HepG2 (cell line): ENCODE measurements at regions not wholly inside any gene's neighbourhood (a gene's known extent, or its start where the extent isn't known, plus 50 kb on each side); places are given as distances from the start of the nearest gene placed in this dataset.
A peak's percentile ranks its signal among the peaks of the same experiment; 100 is the strongest.

Experiments used
- DPF2 ChIP-seq: sonication (generic); formaldehyde crosslinking; IDR thresholded peaks from 2 replicates; pipeline ENCODE4 v1.4.0; 2020; ENCODE audit warnings: mild to moderate bottlenecking, low read depth, missing genetic modification reagents, borderline replicate concordance
- ELF1 ChIP-seq: sonication (generic); formaldehyde crosslinking; IDR thresholded peaks from 2 replicates; pipeline ENCODE4 v1.4.0; 2020; ENCODE audit warnings: missing genetic modification reagents
- FOSL1 ChIP-seq: sonication (generic); formaldehyde crosslinking; IDR thresholded peaks from 2 replicates; pipeline ENCODE4 v1.9.0; 2021; ENCODE audit warnings: missing genetic modification reagents, borderline replicate concordance
- FOSL2 ChIP-seq: sonication (generic); formaldehyde crosslinking; IDR thresholded peaks from 2 replicates; pipeline ENCODE4 v1.4.0; 2020; ENCODE audit warnings: missing genetic modification reagents
- HNRNPH1 ChIP-seq: fragments of 200-400 bp; formaldehyde crosslinking; optimal IDR thresholded peaks from 2 replicates; pipeline ENCODE3; 2017; ENCODE audit warnings: mild to moderate bottlenecking, low read depth, low read length
- HOXD1 ChIP-seq: sonication (generic); formaldehyde crosslinking; IDR thresholded peaks from 2 replicates; pipeline ENCODE4 v1.5.0; 2020; ENCODE audit warnings: missing genetic modification reagents
- LCORL ChIP-seq, 2 experiments: fragments of 450-650 bp in 1 of 2; sonication (generic) in 1 of 2; formaldehyde crosslinking in 1 of 2; IDR thresholded peaks; 2 replicates each; pipeline versions ENCODE4 v1.5.0 to v1.6.1; 2017 to 2020; ENCODE audit warnings: antibody characterized with exemption in 1 of 2, missing genetic modification reagents in 1 of 2
- MTA1 ChIP-seq: sonication (generic); formaldehyde crosslinking; IDR thresholded peaks from 2 replicates; pipeline ENCODE4 v1.4.0; 2020; ENCODE audit warnings: missing genetic modification reagents, mild to moderate bottlenecking, borderline replicate concordance
- NAIF1 ChIP-seq: sonication (generic); formaldehyde crosslinking; IDR thresholded peaks from 2 replicates; pipeline ENCODE4 v1.5.0; 2020; ENCODE audit warnings: mild to moderate bottlenecking, missing genetic modification reagents, borderline replicate concordance
- NFKBIZ ChIP-seq: IDR thresholded peaks from 2 replicates; pipeline ENCODE4 v1.6.1; 2018; ENCODE audit warnings: missing genetic modification reagents, missing compliant biosample characterization
- NFYB ChIP-seq: sonication (generic); formaldehyde crosslinking; IDR thresholded peaks from 2 replicates; pipeline ENCODE4 v1.4.0; 2020; ENCODE audit warnings: missing genetic modification reagents
- TEAD2 ChIP-seq: sonication (generic); formaldehyde crosslinking; IDR thresholded peaks from 2 replicates; pipeline ENCODE4 v1.9.0; 2021; ENCODE audit warnings: missing genetic modification reagents
- TSC22D2 ChIP-seq: sonication (generic); formaldehyde crosslinking; IDR thresholded peaks from 2 replicates; pipeline ENCODE4 v1.5.1; 2020; ENCODE audit warnings: missing genetic modification reagents, mild to moderate bottlenecking, borderline replicate concordance
- ZFYVE20 ChIP-seq: sonication (generic); formaldehyde crosslinking; IDR thresholded peaks from 2 replicates; pipeline ENCODE4 v1.8.0; 2023; ENCODE audit warnings: low read depth, mild to moderate bottlenecking, moderate library complexity, missing genetic modification reagents, borderline replicate concordance
- ZNF12 ChIP-seq: sonication (generic); formaldehyde crosslinking; IDR thresholded peaks from 2 replicates; pipeline ENCODE4 v1.5.0; 2020; ENCODE audit warnings: missing genetic modification reagents
- ZNF143 ChIP-seq: sonication (generic); formaldehyde crosslinking; IDR thresholded peaks from 2 replicates; pipeline ENCODE4 v1.4.0; 2020; ENCODE audit warnings: missing genetic modification reagents
- ZNF264 ChIP-seq: sonication (generic); formaldehyde crosslinking; IDR thresholded peaks from 2 replicates; pipeline ENCODE4 v1.4.0; 2020; ENCODE audit warnings: missing genetic modification reagents
- ZNF3 ChIP-seq: IDR thresholded peaks from 2 replicates; pipeline ENCODE4 v1.7.0; 2017; ENCODE audit warnings: inconsistent platforms
- ZNF326 ChIP-seq: sonication (generic); formaldehyde crosslinking; IDR thresholded peaks from 2 replicates; pipeline ENCODE4 v1.4.0; 2020; ENCODE audit warnings: missing genetic modification reagents, borderline replicate concordance
- ZNF563 ChIP-seq: sonication (generic); formaldehyde crosslinking; IDR thresholded peaks from 2 replicates; pipeline ENCODE4 v1.8.0; 2022; ENCODE audit warnings: mild to moderate bottlenecking, moderate library complexity, missing genetic modification reagents
- ZNF737 ChIP-seq: sonication (generic); formaldehyde crosslinking; IDR thresholded peaks from 2 replicates; pipeline ENCODE4 v1.5.0; 2020; ENCODE audit warnings: missing genetic modification reagents, mild to moderate bottlenecking, borderline replicate concordance
- ZNF777 ChIP-seq: sonication (generic); formaldehyde crosslinking; IDR thresholded peaks from 2 replicates; pipeline ENCODE4 v1.4.0; 2020; ENCODE audit warnings: missing genetic modification reagents
- ZSCAN12 ChIP-seq: sonication (generic); formaldehyde crosslinking; IDR thresholded peaks from 2 replicates; pipeline ENCODE4 v1.9.0; 2021; ENCODE audit warnings: mild to moderate bottlenecking, missing genetic modification reagents
- ZSCAN20 ChIP-seq: sonication (generic); formaldehyde crosslinking; IDR thresholded peaks from 2 replicates; pipeline ENCODE4 v1.4.0; 2020; ENCODE audit warnings: missing genetic modification reagents, mild to moderate bottlenecking, borderline replicate concordance
- TF ChIP-seq, protein P1 (sequence below): sonication (generic); formaldehyde crosslinking; IDR thresholded peaks from 2 replicates; pipeline ENCODE4 v1.4.0; 2020; ENCODE audit warnings: missing genetic modification reagents, borderline replicate concordance
- TF ChIP-seq, protein P2 (sequence below): sonication (generic); formaldehyde crosslinking; IDR thresholded peaks from 2 replicates; pipeline ENCODE4 v1.4.0; 2020; ENCODE audit warnings: missing genetic modification reagents, borderline replicate concordance

DNA sequence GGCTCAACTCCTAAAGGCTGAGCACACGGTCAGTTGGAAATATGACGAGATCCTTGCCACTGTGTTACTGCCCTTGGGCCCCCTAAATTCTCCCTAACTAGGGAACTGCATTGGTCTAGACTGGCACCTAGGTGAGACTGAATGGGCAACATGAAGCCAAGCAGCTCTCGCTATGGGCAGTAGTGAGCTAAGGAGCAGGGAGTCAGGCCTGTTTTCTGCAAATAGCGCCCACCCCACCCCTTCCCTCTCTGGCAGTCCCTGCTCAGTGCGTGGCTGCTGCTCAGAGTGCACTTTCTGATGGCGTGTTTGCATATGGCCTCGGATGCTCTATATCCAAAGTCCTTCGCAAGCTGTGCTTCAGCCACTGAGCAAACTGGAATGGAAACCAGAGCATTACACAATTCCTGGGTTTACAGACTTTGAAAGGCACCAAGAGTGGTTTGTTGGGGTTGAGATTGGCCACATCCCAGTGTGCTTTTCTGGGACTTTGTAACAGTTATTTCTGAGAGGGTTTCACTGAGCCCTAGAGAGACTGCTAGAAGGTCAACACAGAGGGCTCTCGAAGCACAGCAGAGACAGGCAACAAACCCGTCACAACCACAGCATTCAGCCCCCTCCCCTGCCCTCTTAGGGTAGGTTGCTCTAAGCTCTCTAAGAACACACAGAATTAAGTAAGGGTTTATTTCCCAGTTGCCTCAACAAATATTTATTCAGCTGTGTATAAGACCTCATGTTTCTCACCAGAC lies 419.9 kb downstream of the STK39 start (continued):
- TF ChIP-seq ZNF12 (CRISPR knock-in tag) (peak; percentile 77; the same call in 1 of the 2 replicates), TEAD2 (CRISPR knock-in tag) (no peak), NFKBIZ (peak; percentile 97), MTA1 (CRISPR knock-in tag) (peak; percentile 99), ZNF563 (CRISPR knock-in tag) (peak; percentile 83), ZFYVE20 (CRISPR knock-in tag) (no peak), ZNF3 (peak; percentile 89), ZSCAN12 (CRISPR knock-in tag) (0 out of 2 replicates have a peak, but pooled peaks have one; percentile 75), ZNF264 (CRISPR knock-in tag) (peak; percentile 100), TSC22D2 (CRISPR knock-in tag) (0 out of 2 replicates have a peak, but pooled peaks have one; percentile 7), DPF2 (CRISPR knock-in tag) (peak; percentile 94), ZNF737 (peak; percentile 92; the same call in 1 of the 2 replicates), FOSL1 (peak; percentile 34; the same call in 1 of the 2 replicates), ZNF143 (CRISPR knock-in tag) (peak; percentile 54), HOXD1 (CRISPR knock-in tag) (peak; percentile 86), ZSCAN20 (CRISPR knock-in tag) (peak; percentile 98), FOSL2 (peak; percentile 81), ZNF326 (CRISPR knock-in tag) (no peak), LCORL (IDR thresholded peaks at IDR 0.05) (peak; percentile 87), LCORL (CRISPR knock-in tag; IDR thresholded peaks at IDR 0.05) (peak; percentile 98), HNRNPH1 (peak; percentile 21), NAIF1 (peak; percentile 50; the same call in 1 of the 2 replicates), ELF1 (peak; percentile 55; the same call in 1 of the 2 replicates), ZNF777 (no peak), NFYB (CRISPR knock-in tag) (peak; percentile 58; the same call in 1 of the 2 replicates)
- TF ChIP-seq, protein P1, sequence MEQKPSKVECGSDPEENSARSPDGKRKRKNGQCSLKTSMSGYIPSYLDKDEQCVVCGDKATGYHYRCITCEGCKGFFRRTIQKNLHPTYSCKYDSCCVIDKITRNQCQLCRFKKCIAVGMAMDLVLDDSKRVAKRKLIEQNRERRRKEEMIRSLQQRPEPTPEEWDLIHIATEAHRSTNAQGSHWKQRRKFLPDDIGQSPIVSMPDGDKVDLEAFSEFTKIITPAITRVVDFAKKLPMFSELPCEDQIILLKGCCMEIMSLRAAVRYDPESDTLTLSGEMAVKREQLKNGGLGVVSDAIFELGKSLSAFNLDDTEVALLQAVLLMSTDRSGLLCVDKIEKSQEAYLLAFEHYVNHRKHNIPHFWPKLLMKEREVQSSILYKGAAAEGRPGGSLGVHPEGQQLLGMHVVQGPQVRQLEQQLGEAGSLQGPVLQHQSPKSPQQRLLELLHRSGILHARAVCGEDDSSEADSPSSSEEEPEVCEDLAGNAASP = peak; percentile 97
- TF ChIP-seq, protein P2, sequence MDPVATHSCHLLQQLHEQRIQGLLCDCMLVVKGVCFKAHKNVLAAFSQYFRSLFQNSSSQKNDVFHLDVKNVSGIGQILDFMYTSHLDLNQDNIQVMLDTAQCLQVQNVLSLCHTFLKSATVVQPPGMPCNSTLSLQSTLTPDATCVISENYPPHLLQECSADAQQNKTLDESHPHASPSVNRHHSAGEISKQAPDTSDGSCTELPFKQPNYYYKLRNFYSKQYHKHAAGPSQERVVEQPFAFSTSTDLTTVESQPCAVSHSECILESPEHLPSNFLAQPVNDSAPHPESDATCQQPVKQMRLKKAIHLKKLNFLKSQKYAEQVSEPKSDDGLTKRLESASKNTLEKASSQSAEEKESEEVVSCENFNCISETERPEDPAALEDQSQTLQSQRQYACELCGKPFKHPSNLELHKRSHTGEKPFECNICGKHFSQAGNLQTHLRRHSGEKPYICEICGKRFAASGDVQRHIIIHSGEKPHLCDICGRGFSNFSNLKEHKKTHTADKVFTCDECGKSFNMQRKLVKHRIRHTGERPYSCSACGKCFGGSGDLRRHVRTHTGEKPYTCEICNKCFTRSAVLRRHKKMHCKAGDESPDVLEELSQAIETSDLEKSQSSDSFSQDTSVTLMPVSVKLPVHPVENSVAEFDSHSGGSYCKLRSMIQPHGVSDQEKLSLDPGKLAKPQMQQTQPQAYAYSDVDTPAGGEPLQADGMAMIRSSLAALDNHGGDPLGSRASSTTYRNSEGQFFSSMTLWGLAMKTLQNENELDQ (CRISPR knock-in tag) = no peak
